ENCODE measurements at regions not wholly inside any gene's neighbourhood (a gene's known extent, or its start where the extent isn't known, plus 50 kb on each side); places are given as distances from the start of the nearest gene placed in this dataset.

- no peaks in the 10 kb centered on the region for H3K27me3 ChIP-seq
- TF ChIP-seq, protein P1, sequence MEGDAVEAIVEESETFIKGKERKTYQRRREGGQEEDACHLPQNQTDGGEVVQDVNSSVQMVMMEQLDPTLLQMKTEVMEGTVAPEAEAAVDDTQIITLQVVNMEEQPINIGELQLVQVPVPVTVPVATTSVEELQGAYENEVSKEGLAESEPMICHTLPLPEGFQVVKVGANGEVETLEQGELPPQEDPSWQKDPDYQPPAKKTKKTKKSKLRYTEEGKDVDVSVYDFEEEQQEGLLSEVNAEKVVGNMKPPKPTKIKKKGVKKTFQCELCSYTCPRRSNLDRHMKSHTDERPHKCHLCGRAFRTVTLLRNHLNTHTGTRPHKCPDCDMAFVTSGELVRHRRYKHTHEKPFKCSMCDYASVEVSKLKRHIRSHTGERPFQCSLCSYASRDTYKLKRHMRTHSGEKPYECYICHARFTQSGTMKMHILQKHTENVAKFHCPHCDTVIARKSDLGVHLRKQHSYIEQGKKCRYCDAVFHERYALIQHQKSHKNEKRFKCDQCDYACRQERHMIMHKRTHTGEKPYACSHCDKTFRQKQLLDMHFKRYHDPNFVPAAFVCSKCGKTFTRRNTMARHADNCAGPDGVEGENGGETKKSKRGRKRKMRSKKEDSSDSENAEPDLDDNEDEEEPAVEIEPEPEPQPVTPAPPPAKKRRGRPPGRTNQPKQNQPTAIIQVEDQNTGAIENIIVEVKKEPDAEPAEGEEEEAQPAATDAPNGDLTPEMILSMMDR (IDR thresholded peaks at IDR 0.05), result no peak
- no peaks in the 10 kb centered on the region for H3K9me3 ChIP-seq
- H3K4me1 ChIP-seq (ENCODE audit: control insufficient read depth in 1 of 2, insufficient read depth in 1 of 2, low read depth in 1 of 2, low read length in 1 of 2), result peaks cover 34 to 42% of the 10 kb centered on the region in 2 experiments
- no peak overlapping the region for H3K4me3 ChIP-seq (ENCODE audit: low read depth in 1 of 2, low read length in 1 of 2)
- H3K36me3 ChIP-seq, result no peaks in the 10 kb centered on the region
- H3K27ac ChIP-seq, result peak overlapping the region; percentile 36
These were observed 210.5 kb upstream of the SERP2 start for GRCh38 chr13:44163108-44163507.

DNA sequence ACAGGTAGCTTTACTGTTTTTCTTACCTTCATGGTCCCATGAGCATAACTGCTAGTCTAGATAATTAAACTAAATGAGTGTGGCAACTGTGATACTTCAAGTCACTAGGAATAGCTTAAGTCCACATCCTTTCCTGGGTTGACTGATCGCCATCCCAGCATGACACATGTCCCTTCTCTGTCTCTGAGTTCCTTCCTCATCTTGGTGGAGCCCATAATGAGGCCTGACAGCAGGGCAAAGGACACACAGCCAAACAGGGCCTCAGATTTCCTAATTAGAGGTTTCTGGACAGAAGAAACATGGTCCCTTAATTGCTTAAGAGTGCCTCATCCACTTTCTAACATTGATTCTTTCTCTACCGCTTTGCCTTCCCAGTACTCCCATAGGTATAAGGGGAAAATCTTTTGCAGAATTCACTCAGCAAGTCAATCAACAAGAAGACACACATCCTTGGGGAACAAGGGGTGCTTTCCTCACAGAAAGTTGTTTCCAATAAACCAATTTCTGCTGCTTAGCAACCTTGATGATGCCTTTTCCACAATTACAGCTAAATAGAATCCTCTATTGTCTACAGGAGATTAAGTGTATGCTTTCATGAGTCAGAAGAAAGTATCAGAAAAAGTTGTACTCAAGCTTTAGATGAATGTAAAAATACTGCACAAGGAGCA, 208.3 kb upstream of the SERP2 start:
- H3K27me3 ChIP-seq, result no peaks in the 10 kb centered on the region
- H3K4me1 ChIP-seq (ENCODE audit: control insufficient read depth in 1 of 2, insufficient read depth in 1 of 2, low read depth in 1 of 2, low read length in 1 of 2), result peaks cover 32 to 38% of the 10 kb centered on the region in 2 experiments
- no peaks in the 10 kb centered on the region for H3K9me3 ChIP-seq
- no peaks in the 10 kb centered on the region for H3K36me3 ChIP-seq
- H3K27ac ChIP-seq, result peak overlapping the region; percentile 4
- TF ChIP-seq, protein P1 (IDR thresholded peaks at IDR 0.05), result no peak
- H3K4me3 ChIP-seq (ENCODE audit: low read depth in 1 of 2, low read length in 1 of 2), result no peak overlapping the region

GRCh38 chr13:44165889-44166496, 207.6 kb upstream of the SERP2 start:
- TF ChIP-seq, protein P1 (IDR thresholded peaks at IDR 0.05), result no peak
- no peak overlapping the region for H3K4me3 ChIP-seq (ENCODE audit: low read depth in 1 of 2, low read length in 1 of 2)
- H3K9me3 ChIP-seq, result no peaks in the 10 kb centered on the region
- H3K27ac ChIP-seq, result no peak overlapping the region
- H3K36me3 ChIP-seq, result no peaks in the 10 kb centered on the region
- H3K4me1 ChIP-seq (ENCODE audit: control insufficient read depth in 1 of 2, insufficient read depth in 1 of 2, low read depth in 1 of 2, low read length in 1 of 2), result peaks cover 32 to 41% of the 10 kb centered on the region in 2 experiments
- no peaks in the 10 kb centered on the region for H3K27me3 ChIP-seq

- H3K36me3 ChIP-seq, result no peaks in the 10 kb centered on the region
- H3K9me3 ChIP-seq, result no peaks in the 10 kb centered on the region
- peaks cover 12 to 24% of the 10 kb centered on the region in 2 experiments for H3K4me1 ChIP-seq (ENCODE audit: control insufficient read depth in 1 of 2, insufficient read depth in 1 of 2, low read depth in 1 of 2, low read length in 1 of 2)
- TF ChIP-seq, protein P1 (IDR thresholded peaks at IDR 0.05), result no peak
- H3K27ac ChIP-seq, result no peak overlapping the region
- H3K27me3 ChIP-seq, result no peaks in the 10 kb centered on the region
- H3K4me3 ChIP-seq (ENCODE audit: low read depth in 1 of 2, low read length in 1 of 2), result no peak overlapping the region
These were observed 204.4 kb upstream of the SERP2 start for GRCh38 chr13:44169018-44169911.

DNA sequence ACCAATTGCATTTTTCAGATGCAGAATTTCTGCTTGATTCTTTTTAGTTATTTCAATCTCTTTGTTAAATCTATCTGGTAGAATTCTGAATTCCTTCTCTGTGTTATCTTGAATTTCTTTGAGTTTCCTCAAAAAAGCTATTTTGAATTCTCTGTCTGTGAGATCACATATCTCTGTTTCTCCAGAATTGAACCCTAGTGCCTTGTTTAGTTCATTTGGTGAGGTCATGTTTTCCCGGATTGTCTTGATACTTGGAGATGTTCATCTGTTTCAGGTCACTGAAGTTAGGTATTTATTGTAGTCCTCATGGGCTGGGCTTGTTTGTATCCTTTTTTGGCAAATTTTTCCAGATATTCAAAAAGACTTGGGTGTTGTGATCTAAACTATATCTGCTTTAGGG, 202.9 kb upstream of the SERP2 start:
- Histone ChIP-seq H3K36me3 (no peaks in the 10 kb centered on the region), H3K27me3 (no peaks in the 10 kb centered on the region), H3K9me3 (no peaks in the 10 kb centered on the region), H3K27ac (no peak overlapping the region), H3K4me1 (ENCODE audit: control insufficient read depth in 1 of 2, insufficient read depth in 1 of 2, low read depth in 1 of 2, low read length in 1 of 2) (peaks cover 0 to 11% of the 10 kb centered on the region in 2 experiments), H3K4me3 (ENCODE audit: low read depth in 1 of 2, low read length in 1 of 2) (no peak overlapping the region)
- TF ChIP-seq, protein P1 (IDR thresholded peaks at IDR 0.05), result no peak

All from neutrophil (primary cell).